HG03066 (cell line): ENCODE measurements at regions not wholly inside any gene's neighbourhood (a gene's known extent, or its start where the extent isn't known, plus 50 kb on each side); places are given as distances from the start of the nearest gene placed in this dataset.

Experiments used
- ATAC-seq: cut with Tn5 transposase; IDR thresholded peaks from one replicate; pipeline ENCODE4 v1.9.1; 2021; ENCODE audit warnings: low read depth; ENCODE audit not compliant: unreplicated experiment

GRCh38 chr18:78128004-78128403 is 851.6 kb upstream of the SALL3 start:
- no peak for ATAC-seq

- no peak for ATAC-seq
Observed at GRCh38 chr18:78129260-78129659, 850.4 kb upstream of the SALL3 start.

DNA sequence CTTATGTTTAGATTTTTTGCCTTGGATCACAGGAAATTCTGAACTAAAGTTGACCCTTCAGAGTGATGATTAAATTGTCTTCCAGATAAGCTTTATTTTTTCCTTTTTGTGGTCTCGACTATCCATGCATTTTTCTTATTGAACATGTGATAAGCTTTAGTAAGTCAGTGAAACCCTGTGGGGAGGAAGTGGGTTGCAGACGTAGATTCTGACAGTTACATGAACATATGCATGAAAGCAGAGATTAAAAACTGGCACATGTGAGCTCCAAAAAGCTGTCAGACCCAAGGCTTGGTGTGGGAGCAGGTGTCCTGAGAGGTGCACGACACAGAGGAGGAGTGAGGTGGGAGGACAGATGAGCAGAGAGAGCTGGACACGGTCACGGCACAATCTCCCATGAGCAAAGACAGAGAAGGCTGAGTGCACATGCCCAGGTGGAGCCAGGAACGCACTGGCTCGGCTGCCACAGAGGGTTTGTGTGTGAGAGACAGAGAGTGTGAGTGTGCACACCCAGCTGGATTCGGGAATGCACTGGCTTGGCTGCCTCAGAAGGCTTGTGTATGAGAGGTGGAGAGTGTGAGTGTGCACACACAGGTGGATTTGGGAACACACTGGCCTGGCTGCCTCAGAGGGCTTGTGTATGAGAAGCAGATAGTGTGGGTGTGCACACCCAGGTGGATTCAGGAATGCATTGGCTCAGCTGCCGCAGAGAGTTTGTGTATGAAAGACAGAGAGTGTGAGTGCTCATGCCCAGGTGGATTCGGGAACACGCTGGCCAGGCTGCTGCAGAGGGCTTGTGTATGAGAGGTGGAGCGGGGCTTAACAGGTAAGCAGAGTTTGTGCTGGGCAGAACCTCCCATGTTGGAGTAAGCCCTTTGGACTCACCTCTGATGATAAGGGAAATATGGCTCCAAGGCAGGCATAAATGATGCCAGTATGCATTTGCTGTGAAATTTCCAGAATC is 849.1 kb upstream of the SALL3 start:
- no peak for ATAC-seq

GRCh38 chr18:78133729-78134128 is 845.9 kb upstream of the SALL3 start:
- no peak for ATAC-seq

GRCh38 chr18:78136986-78137385 is 842.6 kb upstream of the SALL3 start:
- no peak for ATAC-seq

- ATAC-seq, result no peak
Observed at GRCh38 chr18:78138983-78139496, 840.6 kb upstream of the SALL3 start.

DNA sequence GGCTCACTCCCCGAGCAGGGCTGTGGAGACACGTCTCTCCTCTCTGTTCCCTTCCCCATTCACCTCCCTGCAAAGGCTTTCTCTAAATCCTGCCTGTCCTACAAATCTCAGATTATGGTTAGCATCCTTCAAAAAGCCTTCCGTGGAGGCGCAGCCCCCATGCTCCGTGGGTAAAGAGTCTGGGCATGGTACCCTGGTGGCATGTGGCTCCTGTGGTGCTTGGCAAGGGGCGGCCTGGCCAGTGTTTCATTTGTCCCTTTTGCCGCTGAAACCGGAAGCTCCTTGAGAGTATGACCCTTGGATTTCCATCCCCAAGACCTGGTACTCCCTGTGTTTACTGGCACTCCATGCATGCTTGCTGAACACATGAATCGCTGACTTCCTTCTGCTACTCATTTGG is 839.3 kb upstream of the SALL3 start:
- ATAC-seq, result no peak

DNA sequence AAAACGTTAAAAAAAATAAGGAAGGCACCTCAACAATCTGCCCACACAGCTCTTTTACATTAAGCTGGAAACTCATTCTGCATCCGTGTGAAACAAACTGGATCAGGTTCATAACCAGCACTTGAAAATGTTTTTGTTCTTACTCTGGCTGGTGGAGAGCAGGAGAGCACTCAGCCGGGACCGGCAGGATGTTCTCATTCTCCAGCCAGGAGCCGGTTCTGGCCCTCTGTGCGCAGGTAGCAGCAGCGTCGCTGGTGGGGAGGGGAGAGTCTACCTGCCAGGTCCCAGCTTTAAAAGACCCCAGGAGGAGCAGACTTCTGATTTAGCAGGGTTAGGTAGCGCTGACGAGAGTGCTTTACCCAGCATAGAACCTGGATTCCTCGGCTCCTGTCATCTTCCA is 834.9 kb upstream of the SALL3 start:
- no peak for ATAC-seq

DNA sequence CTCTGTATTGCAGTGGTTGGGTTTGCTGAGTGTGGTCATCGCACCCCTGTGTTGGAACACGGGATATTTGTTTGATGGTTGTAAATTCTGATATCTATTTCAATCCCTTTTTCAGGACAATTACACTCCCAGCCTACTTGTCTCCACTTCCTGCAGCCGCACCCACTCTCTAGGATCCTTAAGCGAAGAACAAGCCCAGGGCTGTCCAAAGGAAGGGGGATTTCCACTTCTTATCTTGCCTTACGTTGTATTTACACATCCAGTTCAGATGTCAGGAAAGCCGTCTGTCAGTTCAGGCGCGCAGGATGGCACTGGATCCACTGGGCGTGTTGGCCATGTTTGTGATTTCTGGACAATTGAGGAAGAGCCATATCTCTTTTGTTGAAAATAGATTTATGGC is 834.5 kb upstream of the SALL3 start:
- no peak for ATAC-seq

- ATAC-seq, result no peak
Observed at GRCh38 chr18:78146136-78147085, 833.2 kb upstream of the SALL3 start.

DNA sequence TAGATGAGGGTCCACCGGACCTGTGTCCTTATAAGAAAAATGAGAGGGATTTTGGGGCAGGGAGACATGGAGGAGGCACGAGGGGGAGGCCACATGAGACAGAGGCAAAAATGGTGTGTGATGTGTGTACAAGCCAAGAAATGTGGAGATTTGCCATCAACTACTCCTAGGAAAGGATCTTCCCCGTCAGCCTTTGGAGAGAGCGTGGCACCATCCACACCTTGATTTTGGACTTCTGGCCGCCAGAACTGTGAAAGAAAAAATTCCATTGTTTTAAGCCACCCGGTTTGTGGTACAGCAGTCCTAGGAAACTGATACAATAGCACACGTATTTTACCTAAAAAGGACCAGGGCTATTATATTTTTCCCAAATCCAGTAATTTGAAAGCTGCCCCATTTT is 829.0 kb upstream of the SALL3 start:
- ATAC-seq, result no peak

DNA sequence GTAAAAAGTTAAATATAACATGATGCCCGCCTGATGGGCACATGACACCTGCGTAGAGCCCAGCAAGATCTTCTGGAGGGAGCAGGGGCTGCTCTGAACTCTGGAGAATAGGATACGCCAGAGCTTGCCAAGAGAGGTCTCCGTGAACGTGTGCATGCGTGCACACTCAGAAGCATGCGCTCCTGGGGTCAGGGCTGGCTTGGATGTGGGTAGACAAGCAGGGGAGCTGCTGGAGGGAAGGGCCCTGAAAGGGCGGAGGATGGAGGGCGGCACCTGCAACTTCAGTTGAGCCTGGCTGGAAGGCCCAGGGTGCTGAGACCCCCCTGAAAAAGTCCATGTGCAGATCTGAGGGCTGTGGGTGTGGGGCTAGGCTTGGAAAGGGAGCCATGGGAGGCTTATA is 828.4 kb upstream of the SALL3 start:
- ATAC-seq, result no peak

DNA sequence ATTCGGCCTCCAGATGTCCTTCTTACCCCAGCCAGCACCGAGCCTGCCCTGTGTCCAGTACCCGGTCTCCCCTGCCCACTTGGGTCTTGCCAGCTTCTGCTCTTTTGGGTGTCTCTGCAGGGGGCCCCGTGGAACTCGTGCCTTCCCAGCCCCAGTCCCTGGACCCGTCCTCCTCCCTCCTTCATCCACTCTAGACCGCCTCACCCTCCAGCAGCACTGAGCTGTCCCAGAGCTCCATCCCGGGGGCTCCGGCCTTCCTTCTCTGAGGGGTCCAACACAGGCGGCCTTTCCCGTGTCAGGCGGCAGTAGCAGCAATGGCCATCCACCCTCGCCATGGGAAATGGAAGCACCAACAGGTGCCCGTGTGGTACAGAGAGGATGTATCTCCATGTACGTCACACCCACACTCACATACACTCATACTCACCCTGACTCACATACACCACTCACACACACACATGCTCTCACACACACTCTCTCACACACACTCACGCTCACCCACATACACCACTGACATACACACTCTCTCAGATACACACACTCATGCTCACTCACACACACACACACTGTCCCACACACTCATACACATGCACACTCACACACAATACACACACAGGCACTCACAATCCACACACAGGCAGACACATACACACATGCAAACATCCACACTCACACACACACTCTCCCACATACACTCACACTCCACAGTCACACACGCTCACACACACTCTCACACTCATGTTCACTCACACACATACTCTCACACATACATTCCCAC is 827.5 kb upstream of the SALL3 start:
- ATAC-seq, result no peak

DNA sequence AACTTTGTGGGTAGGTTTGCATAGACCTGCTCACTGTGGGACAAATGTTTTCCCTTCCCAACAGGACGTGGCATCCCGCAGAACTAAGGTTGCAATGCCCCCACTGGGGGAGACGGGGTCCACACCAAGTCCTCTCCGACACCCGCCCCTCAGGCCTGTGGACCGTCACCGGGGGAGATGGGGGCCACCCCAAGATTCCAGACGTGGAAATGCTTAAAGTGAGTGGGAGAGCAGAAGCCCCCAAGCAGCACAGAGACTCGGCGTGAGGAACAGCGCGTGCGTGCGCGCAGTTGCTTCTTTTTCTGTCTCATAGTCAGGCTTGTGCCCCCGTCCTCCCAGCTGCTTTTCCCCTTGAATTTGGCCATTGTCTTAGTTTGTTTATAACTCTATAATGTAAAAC is 826.3 kb upstream of the SALL3 start:
- no peak for ATAC-seq

GRCh38 chr18:78154444-78154843 is 825.2 kb upstream of the SALL3 start:
- no peak for ATAC-seq

DNA sequence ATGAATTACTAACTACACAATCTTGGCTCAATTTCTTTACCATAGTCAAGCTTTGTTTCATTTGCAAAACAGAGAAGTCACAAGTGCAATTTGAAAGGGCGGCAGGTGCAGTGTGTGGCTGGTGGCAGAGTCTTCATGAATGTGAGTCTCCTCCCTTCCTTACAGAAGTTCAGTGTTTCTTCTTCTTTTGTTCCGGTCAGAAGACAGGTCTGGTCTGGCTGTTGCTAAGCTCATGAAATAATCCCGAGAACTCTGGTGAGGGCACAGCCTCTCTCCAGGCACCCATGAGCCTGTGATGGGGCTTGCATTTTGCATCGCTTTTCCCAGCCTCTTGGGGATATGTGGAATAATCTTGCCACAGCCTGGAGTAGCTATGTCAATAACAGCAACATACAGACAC is 824.8 kb upstream of the SALL3 start:
- no peak for ATAC-seq

- ATAC-seq, result no peak
Observed at GRCh38 chr18:78156466-78156865, 823.2 kb upstream of the SALL3 start.

- ATAC-seq, result no peak
Observed at GRCh38 chr18:78158943-78159342, 820.7 kb upstream of the SALL3 start.

DNA sequence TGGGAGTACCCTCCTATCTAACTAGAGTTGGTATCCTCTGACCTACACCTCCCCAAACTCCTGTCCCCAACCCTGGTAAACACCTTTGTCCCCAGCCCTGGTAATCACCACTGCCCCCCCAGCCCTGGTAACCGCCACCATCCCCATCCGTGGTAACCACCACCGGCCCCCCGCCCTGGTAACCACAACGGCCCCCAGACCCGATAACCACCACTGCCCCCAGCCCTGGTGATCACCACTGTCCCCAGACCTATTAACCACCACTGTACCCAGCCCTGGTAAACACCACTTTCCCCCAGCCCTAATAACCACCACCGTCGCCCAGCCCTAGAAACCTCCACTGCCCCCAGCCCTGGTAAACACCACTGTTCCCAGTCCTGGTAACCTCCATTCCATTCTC is 820.2 kb upstream of the SALL3 start:
- ATAC-seq, result no peak

DNA sequence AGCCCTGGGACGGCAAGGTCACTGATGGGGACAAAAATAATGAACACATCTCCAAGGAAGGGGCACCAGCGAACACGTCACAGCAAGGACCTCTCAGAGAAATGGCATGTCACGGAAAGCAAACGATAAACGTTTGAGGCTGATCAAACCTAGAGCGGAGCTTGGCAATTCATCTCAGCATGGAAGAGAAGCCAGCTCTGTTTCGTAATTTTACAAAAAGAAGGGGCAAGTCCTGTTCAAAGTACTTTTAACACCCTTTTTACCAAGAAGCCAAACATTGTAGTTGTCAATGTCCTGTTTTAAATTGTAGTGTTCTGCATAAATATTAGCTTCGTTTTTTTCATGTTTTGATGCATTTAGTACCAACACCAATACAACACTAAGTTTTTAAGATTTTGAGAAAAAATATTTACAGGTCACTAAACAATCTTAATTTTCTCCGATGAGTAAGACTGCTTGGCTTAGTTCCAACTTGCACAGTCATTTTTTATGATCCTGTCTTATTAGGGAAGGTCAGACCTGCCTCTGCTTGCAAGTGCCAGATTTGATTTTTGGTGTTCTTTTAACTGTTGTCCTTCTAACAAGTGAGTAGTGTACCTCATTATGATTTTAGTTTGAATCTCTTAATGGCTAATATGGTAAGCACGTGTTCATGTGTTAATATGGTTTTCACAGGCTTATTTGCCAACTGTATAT is 818.5 kb upstream of the SALL3 start:
- ATAC-seq, result no peak
